PC-9 (cell line): ENCODE measurements at regions not wholly inside any gene's neighbourhood (a gene's known extent, or its start where the extent isn't known, plus 50 kb on each side); places are given as distances from the start of the nearest gene placed in this dataset.
"Not testable (repeated sequence)": the region's sequence is repeated elsewhere in the genome, so short reads cannot be mapped to it uniquely, and the experiment has no call there.

Experiments used
- BruUV-seq: library from RNA; stranded (reverse); fragments of 400-500 nt; replicated peaks from 2 replicates; lab custom pipeline; 2021; lab: Mats Ljungman, UMichigan
- CTCF ChIA-PET: fragments of 300-600 bp; sonication (Branson Sonifier 250); formaldehyde crosslinking; loops from one replicate; lab custom pipeline; 2022; ENCODE audit warnings: antibody characterized with exemption; lab: Charles Lee
- POLR2A ChIA-PET: fragments of 300-600 bp; sonication (Branson Sonifier 250); formaldehyde crosslinking; loops from one replicate; lab custom pipeline; 2022; ENCODE audit warnings: antibody characterized with exemption; ENCODE audit not compliant: unreplicated experiment; lab: Charles Lee
- DNase-seq, 2 experiments: peaks; one replicate each; pipeline versions ENCODE4 v3.0.0 to v3.0.0-alpha.2; 2015 to 2022; ENCODE audit warnings: mixed read lengths in 1 of 2
- H2AFZ ChIP-seq: fragments of 200-600 bp; sonication (generic); 2 replicates; pipeline ENCODE4 v1.8.1; 2017; ENCODE audit warnings: antibody characterized with exemption
- H3F3A ChIP-seq: fragments of 200-600 bp; sonication (generic); 2 replicates; pipeline ENCODE4 v1.8.1; 2017; ENCODE audit warnings: antibody characterized with exemption, mild to moderate bottlenecking, low read depth; ENCODE audit not compliant: insufficient read depth
- H3K27ac ChIP-seq: fragments of 200-600 bp; sonication (generic); 2 replicates; pipeline ENCODE4 v1.6.1; 2016; ENCODE audit warnings: mixed run types
- H3K27me3 ChIP-seq: fragments of 200-600 bp; sonication (generic); 2 replicates; pipeline ENCODE4 v1.6.1; 2016; ENCODE audit warnings: low read depth, mixed run types; ENCODE audit not compliant: insufficient read depth
- H3K36me3 ChIP-seq: fragments of 200-600 bp; sonication (generic); 2 replicates; pipeline ENCODE4 v1.6.1; 2016; ENCODE audit warnings: low read depth, mixed run types
- H3K4me1 ChIP-seq: fragments of 200-600 bp; sonication (generic); replicated peaks from 2 replicates; pipeline ENCODE4 v1.6.1; 2016; ENCODE audit warnings: mixed run types; ENCODE audit not compliant: insufficient read depth
- H3K4me2 ChIP-seq: fragments of 200-600 bp; sonication (generic); 2 replicates; pipeline ENCODE4 v1.6.1; 2017; ENCODE audit warnings: mixed run types
- H3K4me3 ChIP-seq: fragments of 200-600 bp; sonication (generic); 2 replicates; pipeline ENCODE4 v1.6.1; 2016; ENCODE audit warnings: mixed run types
- H3K79me2 ChIP-seq: fragments of 200-600 bp; sonication (generic); 2 replicates; pipeline ENCODE4 v1.6.1; 2017; ENCODE audit warnings: low read depth, mixed run types
- H3K9me2 ChIP-seq: fragments of 200-600 bp; sonication (generic); 2 replicates; pipeline ENCODE4 v1.8.1; 2017; ENCODE audit warnings: mild to moderate bottlenecking; ENCODE audit not compliant: insufficient read depth
- H3K9me3 ChIP-seq: fragments of 200-600 bp; sonication (generic); 2 replicates; pipeline ENCODE4 v1.8.1; 2016; ENCODE audit warnings: low read depth; ENCODE audit not compliant: insufficient read depth
- H4K20me1 ChIP-seq: fragments of 200-600 bp; sonication (generic); 2 replicates; pipeline ENCODE4 v1.8.1; 2017; ENCODE audit not compliant: insufficient read depth
- CTCF ChIP-seq: fragments of 200-600 bp; sonication (generic); conservative IDR thresholded peaks from 2 replicates; pipeline ENCODE4 v1.6.1; 2017; ENCODE audit warnings: mixed run types, antibody characterized with exemption, mild to moderate bottlenecking, moderate library complexity
- EZH2 ChIP-seq: fragments of 200-600 bp; sonication (generic); IDR thresholded peaks from 2 replicates; pipeline ENCODE4 v1.8.0; 2017; ENCODE audit warnings: antibody characterized with exemption, low read depth
- intact Hi-C: fragments of 100-400 bp; cut with micrococcal nuclease; formaldehyde crosslinking; loops from one replicate; pipeline ENCODE4 v1.10.0; 2022; ENCODE audit not compliant: unreplicated experiment

- Histone ChIP-seq H3K36me3 (no peaks in the 10 kb centered on the region), H3K27me3 (no peaks in the 10 kb centered on the region), H3K4me1 (no peaks in the 10 kb centered on the region), H4K20me1 (no peaks in the 10 kb centered on the region), H3K9me2 (no peaks in the 10 kb centered on the region), H3K79me2 (no peaks in the 10 kb centered on the region), H3F3A (no peaks in the 10 kb centered on the region), H3K4me2 (peak overlapping the region; percentile 14; the same call in 1 of the 2 replicates), H2AFZ (no peak overlapping the region), H3K9me3 (0 out of 2 replicates have a peak, but pooled peaks cover 3% of the 10 kb centered on the region), H3K27ac (no peak overlapping the region), H3K4me3 (no peak overlapping the region)
- intact Hi-C loops = no loop called here
- POLR2A ChIA-PET = no interaction called here
- no TSS peak for BruUV-seq
- CTCF ChIA-PET = no interaction called here
- TF ChIP-seq CTCF = no peak
- TF ChIP-seq EZH2 = no peak
- DNase-seq = no peak
These were observed 112.4 kb downstream of the ACTL7B start for GRCh38 chr9:108743416-108743815.

DNA sequence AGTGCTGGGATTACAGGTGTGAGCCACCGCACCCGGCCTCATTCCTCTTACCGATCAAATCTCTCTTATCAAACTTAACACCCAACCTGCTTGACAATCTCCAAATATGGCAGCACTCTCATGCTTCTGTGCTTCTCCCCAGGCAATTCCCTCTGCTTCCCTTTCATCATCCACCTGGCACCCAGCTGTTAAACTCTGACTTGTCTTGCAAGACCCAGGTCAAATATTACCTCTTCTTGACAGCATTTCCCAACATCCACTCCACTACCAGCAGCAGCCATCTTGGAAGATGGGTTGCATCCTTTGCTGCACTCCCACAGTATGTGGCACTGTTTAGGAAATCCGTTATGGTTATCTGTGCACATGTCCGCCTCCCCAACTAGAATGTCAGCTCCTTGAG, 113.6 kb downstream of the ACTL7B start:
- ChIA-PET CTCF (no interaction called here), POLR2A (no interaction called here)
- Histone ChIP-seq H4K20me1 (no peaks in the 10 kb centered on the region), H3K4me1 (no peaks in the 10 kb centered on the region), H3K9me3 (0 out of 2 replicates have a peak, but pooled peaks cover 4% of the 10 kb centered on the region), H3K79me2 (no peaks in the 10 kb centered on the region), H3F3A (no peaks in the 10 kb centered on the region), H3K27me3 (no peaks in the 10 kb centered on the region), H2AFZ (no peak overlapping the region), H3K36me3 (no peaks in the 10 kb centered on the region), H3K9me2 (no peaks in the 10 kb centered on the region), H3K4me3 (no peak overlapping the region), H3K4me2 (no peak overlapping the region), H3K27ac (no peak overlapping the region)
- TF ChIP-seq CTCF (no peak), EZH2 (no peak)
- DNase-seq = no peak
- intact Hi-C loops = no loop called here
- no TSS peak for BruUV-seq

- BruUV-seq, H3K27ac ChIP-seq, POLR2A ChIA-PET, intact Hi-C loops, H3K4me2 ChIP-seq, H3K9me3 ChIP-seq, H3K4me1 ChIP-seq, CTCF ChIA-PET, H4K20me1 ChIP-seq, H3K9me2 ChIP-seq, H3K36me3 ChIP-seq, H3K27me3 ChIP-seq, H2AFZ ChIP-seq, DNase-seq, H3F3A ChIP-seq, H3K4me3 ChIP-seq, H3K79me2 ChIP-seq: not testable (repeated sequence)
These were observed 124.5 kb downstream of the ACTL7B start for GRCh38 chr9:108731292-108731691.

GRCh38 chr9:108727580-108728111, 128.1 kb downstream of the ACTL7B start:
- no peaks in the 10 kb centered on the region for H3K36me3 ChIP-seq
- TF ChIP-seq CTCF = no peak
- TF ChIP-seq EZH2 = no peak
- no peaks in the 10 kb centered on the region for H3K9me3 ChIP-seq
- no peaks in the 10 kb centered on the region for H3K4me1 ChIP-seq
- no peak overlapping the region for H3K4me3 ChIP-seq
- H2AFZ ChIP-seq = no peak overlapping the region
- DNase-seq = no peak
- intact Hi-C loops = no loop called here
- no peaks in the 10 kb centered on the region for H3K27me3 ChIP-seq
- H3K4me2 ChIP-seq = no peak overlapping the region
- no peaks in the 10 kb centered on the region for H4K20me1 ChIP-seq
- no peaks in the 10 kb centered on the region for H3K9me2 ChIP-seq
- CTCF ChIA-PET = no interaction called here
- no peak overlapping the region for H3K27ac ChIP-seq
- no peaks in the 10 kb centered on the region for H3K79me2 ChIP-seq
- no TSS peak for BruUV-seq
- no peaks in the 10 kb centered on the region for H3F3A ChIP-seq
- POLR2A ChIA-PET = no interaction called here
